Trophoblast cell (in vitro differentiated cells and primary cell): ENCODE measurements at regions not wholly inside any gene's neighbourhood (a gene's known extent, or its start where the extent isn't known, plus 50 kb on each side); places are given as distances from the start of the nearest gene placed in this dataset.
A peak's percentile ranks its signal among the peaks of the same experiment; 100 is the strongest.

ENCODE experiments used
- DNase-seq, 2 donors: peaks; one replicate each; pipeline ENCODE4 v3.0.0-alpha.2; 2016
- H2AFZ ChIP-seq: 2 replicates; pipeline ENCODE4 v1.6.1; 2013; ENCODE audit warnings: low read length, moderate library complexity, mild to moderate bottlenecking; ENCODE audit not compliant: insufficient read depth, poor library complexity
- H2AK5ac ChIP-seq: 2 replicates; pipeline ENCODE4 v1.6.1; 2013; ENCODE audit warnings: mild to moderate bottlenecking, low read length
- H2BK120ac ChIP-seq: 2 replicates; pipeline ENCODE4 v1.6.1; 2013; ENCODE audit warnings: low read length, mild to moderate bottlenecking, moderate library complexity; ENCODE audit not compliant: insufficient read depth, poor library complexity
- H2BK12ac ChIP-seq: 2 replicates; pipeline ENCODE4 v1.6.1; 2013; ENCODE audit warnings: mild to moderate bottlenecking, low read length, moderate library complexity
- H2BK5ac ChIP-seq: 2 replicates; pipeline ENCODE4 v1.6.1; 2013; ENCODE audit warnings: low read length, low read depth, moderate library complexity, mild to moderate bottlenecking; ENCODE audit not compliant: poor library complexity
- H3K14ac ChIP-seq: 2 replicates; pipeline ENCODE4 v1.6.1; 2013; ENCODE audit warnings: mild to moderate bottlenecking, low read length
- H3K18ac ChIP-seq: 2 replicates; pipeline ENCODE4 v1.6.1; 2013; ENCODE audit warnings: mild to moderate bottlenecking, low read length
- H3K23ac ChIP-seq: 2 replicates; pipeline ENCODE4 v1.6.1; 2013; ENCODE audit warnings: low read length
- H3K27ac ChIP-seq: 2 replicates; pipeline ENCODE4 v1.5.1; 2013; ENCODE audit warnings: low read depth, mild to moderate bottlenecking, inconsistent platforms, low read length, moderate library complexity
- H3K27me3 ChIP-seq: 2 replicates; pipeline ENCODE4 v1.6.1; 2013; ENCODE audit warnings: inconsistent platforms, mild to moderate bottlenecking, low read length, moderate library complexity; ENCODE audit not compliant: insufficient read depth
- H3K36me3 ChIP-seq, 2 experiments: 1 replicate in 1 of 2; 2 replicates in 1 of 2; pipeline ENCODE4 v1.6.1; 2013; ENCODE audit warnings: low read length in 2 of 2, mild to moderate bottlenecking in 2 of 2, moderate library complexity in 1 of 2; ENCODE audit not compliant: insufficient read depth in 2 of 2, control insufficient read depth in 1 of 2
- H3K4ac ChIP-seq: 2 replicates; pipeline ENCODE4 v1.6.1; 2013; ENCODE audit warnings: low read depth, mild to moderate bottlenecking, low read length, moderate library complexity
- H3K4me1 ChIP-seq, 2 experiments: 1 replicate in 1 of 2; 2 replicates in 1 of 2; pipeline ENCODE4 v1.6.1; 2013; ENCODE audit warnings: low read length in 2 of 2, mild to moderate bottlenecking in 2 of 2, moderate library complexity in 1 of 2; ENCODE audit not compliant: insufficient read depth in 2 of 2, control insufficient read depth in 1 of 2
- H3K4me2 ChIP-seq: 2 replicates; pipeline ENCODE4 v1.6.1; 2013; ENCODE audit warnings: inconsistent platforms, mild to moderate bottlenecking, low read length, moderate library complexity
- H3K4me3 ChIP-seq: 2 replicates; pipeline ENCODE4 v1.5.1; 2013; ENCODE audit warnings: mild to moderate bottlenecking, low read depth, low read length, inconsistent platforms
- H3K79me1 ChIP-seq: one replicate; pipeline ENCODE4 v1.6.1; 2013; ENCODE audit warnings: low read length
- H3K79me2 ChIP-seq: 2 replicates; pipeline ENCODE4 v1.6.1; 2013; ENCODE audit warnings: low read length, mild to moderate bottlenecking; ENCODE audit not compliant: control insufficient read depth, insufficient read depth, poor library complexity
- H3K9ac ChIP-seq: 2 replicates; pipeline ENCODE4 v1.6.1; 2013; ENCODE audit warnings: mild to moderate bottlenecking, low read length
- H3K9me3 ChIP-seq: 2 replicates; pipeline ENCODE4 v1.6.1; 2013; ENCODE audit warnings: low read depth, mild to moderate bottlenecking, control low read depth, inconsistent platforms, low read length; ENCODE audit not compliant: insufficient read depth
- H4K12ac ChIP-seq: 2 replicates; pipeline ENCODE4 v1.6.1; 2013; ENCODE audit warnings: low read depth, mild to moderate bottlenecking, low read length, moderate library complexity
- H4K8ac ChIP-seq: 2 replicates; pipeline ENCODE4 v1.6.1; 2013; ENCODE audit warnings: low read depth, mild to moderate bottlenecking, low read length, moderate library complexity
- H4K91ac ChIP-seq: one replicate; pipeline ENCODE4 v1.6.1; 2013; ENCODE audit warnings: low read depth, mild to moderate bottlenecking, low read length, moderate library complexity
- WGBS: extraction: QIAGEN DNeasy Blood & Tissue Kit; methylation state at CpG from one replicate; pipeline ENCODE4 v1.1.7; 2013; ENCODE audit warnings: missing lambda C conversion rate; ENCODE audit not compliant: insufficient read length, insufficient coverage; ENCODE audit errors: extremely low coverage; 5-methylcytosine and 5-hydroxymethylcytosine counted together

DNA sequence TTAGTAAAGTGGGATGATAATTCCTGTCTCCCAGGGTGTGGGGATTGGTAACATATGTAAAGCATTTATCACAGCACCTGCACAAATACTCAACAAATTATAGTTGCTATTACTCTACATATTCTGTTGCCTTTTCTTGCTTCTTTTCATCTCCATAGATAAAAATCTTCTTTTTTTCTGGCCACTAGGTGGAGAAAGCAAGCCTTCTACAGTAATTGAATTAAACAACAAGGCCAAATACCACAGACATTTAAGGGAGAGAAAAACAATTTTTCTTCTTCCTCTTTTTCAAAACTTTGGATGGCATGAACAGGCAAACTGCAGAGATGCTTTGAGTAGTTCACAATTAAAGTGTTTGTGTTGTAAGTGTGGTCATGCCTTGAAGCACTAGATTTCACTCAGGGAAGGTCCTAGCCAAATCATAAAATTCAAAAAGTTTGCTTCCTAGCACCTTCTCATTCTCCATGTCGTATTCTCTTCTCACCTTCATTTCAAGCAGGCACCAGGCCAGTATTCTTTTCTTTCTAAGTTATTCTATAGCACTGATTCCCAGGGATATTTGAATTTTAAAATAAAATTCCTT, 493.4 kb upstream of the TGFBR2 start:
- H3K4me3 ChIP-seq: no peak overlapping the region
- no peak overlapping the region for H2BK120ac ChIP-seq
- DNase-seq: peak in 1 of 2 donors; percentile 78
- H2AFZ ChIP-seq: no peak overlapping the region
- no peak overlapping the region for H4K8ac ChIP-seq
- no peaks in the 10 kb centered on the region for H3K79me1 ChIP-seq
- H3K23ac ChIP-seq: no peak overlapping the region
- no peak overlapping the region for H3K14ac ChIP-seq
- no peak overlapping the region for H3K4me2 ChIP-seq
- H3K18ac ChIP-seq: no peak overlapping the region
- no peak overlapping the region for H2BK12ac ChIP-seq
- no peaks in the 10 kb centered on the region for H3K27me3 ChIP-seq
- H3K4ac ChIP-seq: no peak overlapping the region
- H3K9ac ChIP-seq: no peak overlapping the region
- H4K12ac ChIP-seq: no peak overlapping the region
- no peak overlapping the region for H2AK5ac ChIP-seq
- no peaks in the 10 kb centered on the region for H3K9me3 ChIP-seq
- no peak overlapping the region for H4K91ac ChIP-seq
- no peaks in the 10 kb centered on the region for H3K4me1 ChIP-seq
- WGBS: no CpG with 5 or more reads among the region's 1 CpG
- H3K79me2 ChIP-seq: no peaks in the 10 kb centered on the region
- H2BK5ac ChIP-seq: no peak overlapping the region
- H3K36me3 ChIP-seq: no peaks in the 10 kb centered on the region
- H3K27ac ChIP-seq: no peak overlapping the region

DNA sequence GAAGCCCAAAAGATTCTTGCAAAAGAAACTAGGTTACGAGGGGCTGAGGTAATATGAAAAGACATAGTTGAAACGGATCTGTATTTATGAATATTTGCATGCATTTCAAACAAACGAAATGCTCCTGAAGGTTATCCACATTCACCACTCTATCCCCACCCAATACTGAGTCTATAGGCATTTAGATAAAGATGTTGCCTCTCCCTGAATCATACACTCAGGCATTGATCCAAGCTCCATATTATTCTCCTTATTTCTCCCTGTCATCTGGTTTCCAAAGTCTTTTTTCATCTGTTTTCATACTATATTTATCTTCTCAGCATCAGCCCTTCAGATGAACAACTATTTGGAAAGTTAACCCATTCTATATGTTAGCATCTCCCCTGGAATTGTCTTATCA, 492.5 kb upstream of the TGFBR2 start:
- WGBS: no CpG with 5 or more reads among the region's 3 CpGs
- no peak overlapping the region for H2AK5ac ChIP-seq

DNA sequence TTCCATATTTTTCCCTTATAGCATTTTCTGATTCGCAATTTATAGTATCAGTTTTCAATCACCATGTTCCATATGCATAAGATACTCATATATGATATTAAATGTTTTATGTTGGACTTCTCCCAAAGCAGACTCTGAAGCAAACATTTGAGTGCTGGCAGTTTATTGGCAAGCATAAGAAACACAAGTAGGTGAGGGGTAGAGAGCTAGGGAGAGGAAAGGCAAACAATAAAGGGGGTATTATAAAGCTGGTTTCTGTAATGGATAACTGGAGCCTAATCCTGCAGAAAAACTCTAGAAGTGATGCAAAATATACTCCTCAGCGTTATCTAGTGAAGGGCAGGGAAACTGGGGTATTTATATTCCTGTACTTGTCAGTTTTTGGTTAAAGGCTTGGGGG, 491.5 kb upstream of the TGFBR2 start:
- Histone ChIP-seq H4K12ac (no peak overlapping the region), H4K8ac (no peak overlapping the region), H2AK5ac (no peak overlapping the region), H3K79me2 (no peaks in the 10 kb centered on the region), H2BK5ac (no peak overlapping the region), H3K18ac (no peak overlapping the region), H4K91ac (no peak overlapping the region), H3K4me1 (no peaks in the 10 kb centered on the region), H3K36me3 (no peaks in the 10 kb centered on the region), H3K27ac (no peak overlapping the region), H3K4me2 (no peak overlapping the region), H2BK12ac (no peak overlapping the region), H3K27me3 (no peaks in the 10 kb centered on the region), H3K9me3 (no peaks in the 10 kb centered on the region), H3K4me3 (no peak overlapping the region), H3K79me1 (no peaks in the 10 kb centered on the region), H2AFZ (no peak overlapping the region), H2BK120ac (no peak overlapping the region), H3K4ac (no peak overlapping the region), H3K14ac (no peak overlapping the region), H3K9ac (no peak overlapping the region), H3K23ac (no peak overlapping the region)
- DNase-seq: no peak
- no CpG with 5 or more reads among the region's 2 CpGs for WGBS

More for the DNA sequence above, 492.5 kb upstream of the TGFBR2 start:
- no peak overlapping the region for H2BK5ac ChIP-seq
- H3K27ac ChIP-seq: no peak overlapping the region
- no peaks in the 10 kb centered on the region for H3K27me3 ChIP-seq
- H2BK12ac ChIP-seq: no peak overlapping the region
- no peaks in the 10 kb centered on the region for H3K79me2 ChIP-seq
- no peak overlapping the region for H2AFZ ChIP-seq
- no peak overlapping the region for H4K8ac ChIP-seq
- no peaks in the 10 kb centered on the region for H3K4me1 ChIP-seq
- H3K4ac ChIP-seq: no peak overlapping the region
- H3K23ac ChIP-seq: no peak overlapping the region
- no peaks in the 10 kb centered on the region for H3K79me1 ChIP-seq
- H2BK120ac ChIP-seq: no peak overlapping the region
- no peak overlapping the region for H3K18ac ChIP-seq
- H3K14ac ChIP-seq: no peak overlapping the region
- no peak overlapping the region for H3K4me3 ChIP-seq
- no peak overlapping the region for H4K12ac ChIP-seq
- H3K9me3 ChIP-seq: no peaks in the 10 kb centered on the region
- no peak for DNase-seq
- no peak overlapping the region for H4K91ac ChIP-seq
- no peaks in the 10 kb centered on the region for H3K36me3 ChIP-seq
- H3K9ac ChIP-seq: no peak overlapping the region
- H3K4me2 ChIP-seq: no peak overlapping the region

DNA sequence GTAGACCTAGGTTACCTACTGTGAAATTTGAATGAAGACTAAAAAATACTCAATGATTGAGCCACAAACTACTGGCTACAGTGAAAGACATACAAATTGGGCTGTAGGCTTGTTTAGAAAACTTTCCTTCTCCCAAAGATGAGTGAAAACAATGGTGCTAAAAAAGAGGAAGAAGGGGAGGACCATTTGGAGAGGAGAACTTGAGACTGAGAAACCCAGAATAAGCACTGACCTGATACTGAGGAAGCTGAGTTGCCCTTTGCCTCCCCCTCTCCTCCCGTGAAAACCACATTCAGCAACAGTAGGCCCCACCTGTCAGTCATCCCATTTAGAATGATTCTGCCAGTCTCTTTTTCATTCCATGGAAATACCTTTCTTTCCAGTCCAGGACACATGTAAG, 484.0 kb upstream of the TGFBR2 start:
- Histone ChIP-seq H2BK12ac (no peak overlapping the region), H3K79me2 (no peaks in the 10 kb centered on the region), H3K4me2 (no peak overlapping the region), H3K9ac (no peak overlapping the region), H3K4ac (no peak overlapping the region), H2BK5ac (no peak overlapping the region), H2BK120ac (no peak overlapping the region), H3K27ac (no peak overlapping the region), H4K12ac (no peak overlapping the region), H2AK5ac (no peak overlapping the region), H4K8ac (no peak overlapping the region), H3K4me3 (no peak overlapping the region), H3K36me3 (no peaks in the 10 kb centered on the region), H3K23ac (no peak overlapping the region), H3K18ac (no peak overlapping the region), H3K79me1 (no peaks in the 10 kb centered on the region), H3K9me3 (no peaks in the 10 kb centered on the region), H3K27me3 (no peaks in the 10 kb centered on the region), H4K91ac (no peak overlapping the region), H3K14ac (no peak overlapping the region), H3K4me1 (no peaks in the 10 kb centered on the region), H2AFZ (no peak overlapping the region)
- no CpG with 5 or more reads among the region's 1 CpG for WGBS
- no peak for DNase-seq
